ENCODE measurements at regions not wholly inside any gene's neighbourhood (a gene's known extent, or its start where the extent isn't known, plus 50 kb on each side); places are given as distances from the start of the nearest gene placed in this dataset.
"Not testable (repeated sequence)": the region's sequence is repeated elsewhere in the genome, so short reads cannot be mapped to it uniquely, and the experiment has no call there.

DNA sequence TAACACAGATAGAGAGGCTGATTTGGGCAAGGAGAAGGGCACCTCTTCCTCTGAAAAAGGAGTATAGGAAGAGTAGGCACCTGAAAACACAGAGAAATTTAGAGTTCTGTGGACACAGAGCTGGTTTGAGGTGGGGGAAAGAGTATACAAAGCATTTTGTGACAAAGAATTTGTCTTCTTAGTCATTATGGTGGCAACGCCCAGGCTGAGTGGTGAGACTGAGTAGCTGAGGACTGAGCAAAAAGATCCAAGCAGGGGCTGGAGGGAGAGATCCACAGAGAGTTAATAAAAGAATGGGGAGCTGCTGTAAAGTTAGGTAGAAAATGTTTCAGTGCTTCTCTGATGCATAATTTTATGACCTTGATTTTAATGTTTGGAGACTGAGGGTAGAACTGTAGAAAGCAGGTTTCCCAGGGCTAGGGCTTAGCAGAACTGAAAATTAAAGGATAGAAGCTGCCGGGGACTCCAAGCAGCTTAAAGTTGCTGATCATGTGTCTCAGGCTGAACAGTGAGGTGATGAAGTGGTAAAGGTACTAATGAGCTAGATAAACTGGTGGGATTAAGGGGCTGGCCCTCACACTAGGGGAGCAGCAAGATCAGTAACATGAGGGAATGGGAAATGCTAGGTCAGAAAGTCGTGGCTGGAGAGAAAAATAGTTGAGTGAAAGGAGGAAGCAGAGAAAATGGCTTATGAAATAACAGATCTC lies 118.9 kb downstream of the CEP44 start:
- DNase-seq (ENCODE audit: insufficient read length, low spot score) (no peak), FAIRE-seq (no peak)
- TF ChIP-seq POLR2AphosphoS5 (IDR thresholded peaks at IDR 0.05; ENCODE audit: low read depth, low read length) (no peak), TAF1 (IDR thresholded peaks at IDR 0.05; ENCODE audit: low read depth, low read length) (no peak), POU2F2 (IDR thresholded peaks at IDR 0.05; ENCODE audit: low read depth, low read length) (no peak), POLR2A (IDR thresholded peaks at IDR 0.05; ENCODE audit: low read depth, low read length) (no peak), SPI1 (IDR thresholded peaks at IDR 0.05; ENCODE audit: low read depth, low read length) (no peak), PAX5 (IDR thresholded peaks at IDR 0.05; ENCODE audit: insufficient read depth, low read length, severe bottlenecking) (no peak)

DNA sequence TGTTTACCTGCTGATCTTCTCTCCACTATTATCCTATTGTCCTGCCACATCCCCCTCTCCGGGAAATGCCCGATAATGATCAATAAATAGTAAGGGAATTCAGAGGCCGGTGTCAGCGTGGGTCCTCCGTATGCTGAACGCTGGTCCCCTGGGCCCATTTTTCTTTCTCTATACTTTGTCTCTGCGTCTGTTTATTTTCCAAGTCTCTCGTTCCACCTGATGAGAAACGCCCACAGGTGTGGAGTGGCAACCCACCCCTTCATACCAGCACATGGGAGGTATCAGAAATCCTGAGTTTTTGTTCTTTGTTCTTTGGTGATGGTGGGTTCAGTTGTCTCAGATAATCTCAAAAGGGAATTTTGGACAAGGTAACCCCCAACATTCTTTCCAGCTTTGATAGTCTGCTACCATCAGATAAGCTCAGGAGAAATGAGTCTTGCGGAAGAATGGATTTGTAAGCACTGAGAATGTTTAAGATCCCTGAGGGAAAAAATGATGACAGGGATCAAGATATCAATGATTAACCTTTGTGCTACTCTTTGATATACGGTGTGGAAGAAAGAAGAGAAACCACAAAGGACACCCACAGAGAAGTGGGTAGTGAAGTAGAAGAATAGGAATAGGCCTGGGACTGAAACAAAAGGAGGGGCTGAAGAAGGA lies 117.9 kb downstream of the CEP44 start:
- no peak for DNase-seq (ENCODE audit: insufficient read length, low spot score)
- FAIRE-seq, result no peak
- TF ChIP-seq POLR2AphosphoS5 (IDR thresholded peaks at IDR 0.05; ENCODE audit: low read depth, low read length) (no peak), POLR2A (IDR thresholded peaks at IDR 0.05; ENCODE audit: low read depth, low read length) (no peak), PAX5 (IDR thresholded peaks at IDR 0.05; ENCODE audit: insufficient read depth, low read length, severe bottlenecking) (no peak), POU2F2 (IDR thresholded peaks at IDR 0.05; ENCODE audit: low read depth, low read length) (no peak), TAF1 (IDR thresholded peaks at IDR 0.05; ENCODE audit: low read depth, low read length) (no peak), SPI1 (IDR thresholded peaks at IDR 0.05; ENCODE audit: low read depth, low read length) (no peak)

DNA sequence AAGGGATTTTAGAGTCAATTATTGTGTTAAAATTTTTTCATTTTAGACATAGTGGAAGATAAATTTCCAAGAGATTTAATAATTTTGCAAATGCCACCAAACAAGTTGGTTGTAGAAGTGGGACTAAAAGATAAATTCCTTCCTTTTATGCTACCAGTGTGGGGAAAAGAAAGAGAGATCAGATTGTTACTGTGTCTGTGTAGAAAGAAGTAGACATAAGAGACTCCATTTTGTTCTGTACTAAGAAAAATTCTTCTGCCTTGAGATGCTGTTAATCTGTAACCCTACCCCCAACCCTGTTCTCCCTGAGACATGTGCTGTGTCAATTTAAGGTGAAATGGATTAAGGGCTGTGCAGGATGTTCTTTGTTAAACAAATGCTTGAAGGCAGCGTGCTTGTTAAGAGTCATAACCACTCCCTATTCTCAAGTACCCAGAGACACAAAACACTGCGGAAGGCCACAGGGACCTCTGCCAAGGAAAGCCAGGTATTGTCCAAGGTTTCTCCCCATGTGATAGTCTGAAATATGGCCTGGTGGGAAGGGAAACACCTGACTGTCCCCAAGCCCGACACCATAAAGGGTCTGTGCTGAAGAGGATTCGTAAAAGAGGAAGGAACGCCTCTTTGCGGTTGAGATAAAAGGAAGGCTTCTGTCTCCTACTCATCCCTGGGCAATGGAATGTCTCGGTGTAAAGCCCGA lies 117.0 kb downstream of the CEP44 start:
- not testable (repeated sequence) for DNase-seq (ENCODE audit: insufficient read length, low spot score); FAIRE-seq

DNA sequence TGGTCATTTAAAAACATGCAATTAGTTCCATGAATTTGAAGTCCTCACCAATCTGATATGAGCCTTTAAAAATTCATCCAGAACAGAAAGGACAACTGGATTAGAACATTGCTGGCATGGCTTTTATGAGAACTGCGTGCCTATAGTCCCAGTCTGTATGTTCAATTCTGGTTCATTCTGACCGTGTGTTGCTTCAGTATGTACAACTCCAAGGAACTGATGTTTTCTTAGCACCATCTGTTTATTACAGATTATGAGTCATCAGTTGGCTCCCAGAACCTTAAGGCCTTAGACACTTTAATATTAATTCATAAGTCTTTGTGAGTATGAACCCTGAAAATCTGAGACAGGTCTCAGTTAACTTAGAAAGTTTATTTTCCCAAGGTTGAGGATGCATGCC lies 115.0 kb downstream of the CEP44 start:
- FAIRE-seq (no peak), DNase-seq (ENCODE audit: insufficient read length, low spot score) (no peak)
- TF ChIP-seq POU2F2 (IDR thresholded peaks at IDR 0.05; ENCODE audit: low read depth, low read length), result no peak
- no peak for TF ChIP-seq PAX5 (IDR thresholded peaks at IDR 0.05; ENCODE audit: insufficient read depth, low read length, severe bottlenecking)
- TF ChIP-seq POLR2A (IDR thresholded peaks at IDR 0.05; ENCODE audit: low read depth, low read length), result no peak
- no peak for TF ChIP-seq POLR2AphosphoS5 (IDR thresholded peaks at IDR 0.05; ENCODE audit: low read depth, low read length)
- no peak for TF ChIP-seq SPI1 (IDR thresholded peaks at IDR 0.05; ENCODE audit: low read depth, low read length)
- no peak for TF ChIP-seq TAF1 (IDR thresholded peaks at IDR 0.05; ENCODE audit: low read depth, low read length)

DNA sequence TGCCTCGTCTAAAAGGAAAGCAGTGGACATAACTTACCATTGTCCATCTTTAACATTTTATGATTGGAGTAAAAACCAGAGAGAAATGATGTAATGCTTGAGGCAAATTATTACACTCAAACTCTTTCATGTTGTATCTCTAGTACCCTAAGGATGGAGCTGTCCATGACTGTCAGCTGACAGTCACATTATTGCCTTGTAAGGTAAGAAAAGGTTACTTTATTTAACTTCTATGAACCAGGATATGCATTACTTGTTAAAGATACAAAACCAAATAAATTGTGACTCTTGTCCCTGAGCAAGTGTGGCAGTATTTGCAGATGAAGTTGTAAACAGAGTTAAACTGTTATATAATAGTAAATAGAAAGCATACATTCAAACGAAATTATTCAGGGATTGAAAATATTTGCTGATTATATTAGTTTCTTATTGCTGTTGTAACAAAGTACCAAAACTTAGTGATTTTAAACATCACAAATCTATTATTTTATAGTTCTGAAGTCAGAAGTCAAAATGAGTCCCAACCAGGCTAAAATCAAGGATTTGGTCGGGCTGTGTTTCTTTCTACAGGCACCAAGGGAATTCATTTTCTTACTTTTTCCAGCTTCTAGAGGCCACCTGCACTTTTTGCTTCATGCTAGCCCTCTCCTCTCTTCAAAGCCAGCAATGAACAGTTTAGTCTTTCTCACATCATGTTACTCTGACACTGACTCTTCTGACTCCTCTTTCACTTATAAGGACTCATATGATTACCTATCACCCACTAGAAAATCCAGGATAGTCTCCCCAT lies 113.8 kb downstream of the CEP44 start:
- TF ChIP-seq PAX5 (IDR thresholded peaks at IDR 0.05; ENCODE audit: insufficient read depth, low read length, severe bottlenecking) (no peak), POLR2AphosphoS5 (IDR thresholded peaks at IDR 0.05; ENCODE audit: low read depth, low read length) (no peak), POU2F2 (IDR thresholded peaks at IDR 0.05; ENCODE audit: low read depth, low read length) (no peak), TAF1 (IDR thresholded peaks at IDR 0.05; ENCODE audit: low read depth, low read length) (no peak), POLR2A (IDR thresholded peaks at IDR 0.05; ENCODE audit: low read depth, low read length) (no peak), SPI1 (IDR thresholded peaks at IDR 0.05; ENCODE audit: low read depth, low read length) (no peak)
- no peak for FAIRE-seq
- DNase-seq (ENCODE audit: insufficient read length, low spot score), result no peak

DNA sequence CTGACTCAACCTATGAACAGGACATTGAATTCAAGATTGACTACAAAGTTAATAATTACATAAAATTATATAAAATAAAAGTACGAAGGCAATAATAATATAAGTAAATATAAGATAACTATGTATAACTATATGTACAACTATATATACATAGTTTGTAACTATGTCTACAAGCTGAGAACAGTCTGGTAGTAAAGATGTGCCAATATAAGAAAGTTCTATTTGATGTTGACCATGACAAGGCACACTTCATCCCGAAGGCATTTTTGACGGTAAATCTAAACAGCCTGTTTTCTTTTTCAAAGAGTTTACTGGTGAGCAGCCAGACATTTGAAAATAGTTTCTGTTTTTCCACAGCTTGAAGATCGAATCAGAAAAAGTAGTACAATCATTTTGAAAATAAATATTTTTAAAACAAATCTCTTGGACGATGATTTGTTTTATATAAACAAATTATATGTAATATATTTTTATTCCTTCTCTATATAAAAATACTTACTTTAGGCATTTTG lies 112.9 kb downstream of the CEP44 start:
- TF ChIP-seq POU2F2 (IDR thresholded peaks at IDR 0.05; ENCODE audit: low read depth, low read length) (no peak), SPI1 (IDR thresholded peaks at IDR 0.05; ENCODE audit: low read depth, low read length) (no peak), TAF1 (IDR thresholded peaks at IDR 0.05; ENCODE audit: low read depth, low read length) (no peak), PAX5 (IDR thresholded peaks at IDR 0.05; ENCODE audit: insufficient read depth, low read length, severe bottlenecking) (no peak), POLR2AphosphoS5 (IDR thresholded peaks at IDR 0.05; ENCODE audit: low read depth, low read length) (no peak), POLR2A (IDR thresholded peaks at IDR 0.05; ENCODE audit: low read depth, low read length) (no peak)
- DNase-seq (ENCODE audit: insufficient read length, low spot score), result no peak
- no peak for FAIRE-seq

DNA sequence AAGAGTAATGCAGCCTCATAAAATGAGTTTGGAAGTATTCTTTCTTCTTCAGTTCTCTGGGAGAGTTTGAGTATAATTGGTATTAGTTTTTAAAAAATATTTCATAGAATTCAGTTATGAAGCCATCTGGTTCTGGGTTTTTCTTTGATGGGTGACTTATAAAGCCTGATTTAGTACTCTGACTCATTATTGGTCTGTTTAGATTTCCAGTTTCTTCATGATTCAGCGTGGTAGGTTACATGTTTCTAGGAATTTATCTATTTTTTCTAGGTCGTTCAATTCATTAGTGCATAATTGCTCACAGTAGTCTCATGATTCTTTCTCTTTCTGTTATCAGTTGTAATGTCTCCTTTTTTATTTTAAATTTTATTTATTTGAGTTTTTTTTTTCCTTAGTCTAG lies 111.2 kb downstream of the CEP44 start:
- no peak for TF ChIP-seq PAX5 (IDR thresholded peaks at IDR 0.05; ENCODE audit: insufficient read depth, low read length, severe bottlenecking)
- TF ChIP-seq POLR2A (IDR thresholded peaks at IDR 0.05; ENCODE audit: low read depth, low read length), result no peak
- no peak for TF ChIP-seq TAF1 (IDR thresholded peaks at IDR 0.05; ENCODE audit: low read depth, low read length)
- TF ChIP-seq POLR2AphosphoS5 (IDR thresholded peaks at IDR 0.05; ENCODE audit: low read depth, low read length), result no peak
- TF ChIP-seq POU2F2 (IDR thresholded peaks at IDR 0.05; ENCODE audit: low read depth, low read length), result no peak
- no peak for TF ChIP-seq SPI1 (IDR thresholded peaks at IDR 0.05; ENCODE audit: low read depth, low read length)
- DNase-seq (ENCODE audit: insufficient read length, low spot score) (no peak), FAIRE-seq (no peak)

DNA sequence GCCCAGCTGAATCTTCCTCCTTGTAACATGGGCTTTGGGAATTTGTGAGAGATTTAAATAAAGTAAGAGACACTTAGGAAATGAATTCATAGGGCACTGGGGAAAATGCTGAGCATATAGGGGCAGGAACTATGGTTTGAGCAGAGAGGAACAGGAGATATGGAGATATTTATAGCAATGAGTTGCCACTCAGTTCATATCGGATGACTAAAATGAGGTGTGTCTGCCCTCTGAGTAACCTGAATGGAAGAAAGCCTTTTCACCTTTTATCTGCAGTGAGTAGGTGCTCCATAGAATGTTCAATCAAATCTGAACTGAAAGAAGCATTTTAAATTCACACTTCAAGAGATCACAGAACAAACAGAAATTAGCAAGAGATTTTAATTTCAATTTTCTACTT lies 105.7 kb downstream of the CEP44 start:
- TF ChIP-seq POLR2AphosphoS5 (IDR thresholded peaks at IDR 0.05; ENCODE audit: low read depth, low read length), result no peak
- no peak for TF ChIP-seq PAX5 (IDR thresholded peaks at IDR 0.05; ENCODE audit: insufficient read depth, low read length, severe bottlenecking)
- TF ChIP-seq TAF1 (IDR thresholded peaks at IDR 0.05; ENCODE audit: low read depth, low read length), result no peak
- no peak for TF ChIP-seq POU2F2 (IDR thresholded peaks at IDR 0.05; ENCODE audit: low read depth, low read length)
- TF ChIP-seq POLR2A (IDR thresholded peaks at IDR 0.05; ENCODE audit: low read depth, low read length), result no peak
- no peak for TF ChIP-seq SPI1 (IDR thresholded peaks at IDR 0.05; ENCODE audit: low read depth, low read length)
- FAIRE-seq, result no peak
- no peak for DNase-seq (ENCODE audit: insufficient read length, low spot score)

Measured in GM12891 (cell line).